Spleen (tissue), 7 donors: ENCODE measurements at regions not wholly inside any gene's neighbourhood (a gene's known extent, or its start where the extent isn't known, plus 50 kb on each side); places are given as distances from the start of the nearest gene placed in this dataset.

Experiments
- POLR2A ChIP-seq, 3 donors: fragments of 450-650 bp; IDR thresholded peaks; one replicate each; pipeline ENCODE4 v1.5.1; 2017; ENCODE audit warnings: antibody characterized with exemption in 3 of 3, mild to moderate bottlenecking in 1 of 3
- POLR2AphosphoS5 ChIP-seq, 3 donors: sonication (generic); formaldehyde crosslinking; IDR thresholded peaks; one replicate each; pipeline ENCODE4 v1.5.1; 2017; ENCODE audit warnings: antibody characterized with exemption in 3 of 3
- TF ChIP-seq, protein P1 (sequence below), 11 experiments: fragments of 200-600 bp in 7 of 11; fragments of 450-650 bp in 4 of 11; sonication (generic) in 4 of 11; IDR thresholded peaks in 8 of 11; conservative IDR thresholded peaks in 3 of 11; 1 replicate in 7 of 11; 2 replicates in 4 of 11; pipeline versions ENCODE4 v1.4.0 to v1.8.0; 2016 to 2021; ENCODE audit warnings: antibody characterized with exemption in 11 of 11, inconsistent platforms in 4 of 11, mild to moderate bottlenecking in 1 of 11
- donor health status: DM: no; HTN: no; CAD: no; lungs with moderate emphysema.
- donor health status: DM: no; HTN: no; CAD: no.
- donor health status: DM: no; HTN: no; CAD: no.

DNA sequence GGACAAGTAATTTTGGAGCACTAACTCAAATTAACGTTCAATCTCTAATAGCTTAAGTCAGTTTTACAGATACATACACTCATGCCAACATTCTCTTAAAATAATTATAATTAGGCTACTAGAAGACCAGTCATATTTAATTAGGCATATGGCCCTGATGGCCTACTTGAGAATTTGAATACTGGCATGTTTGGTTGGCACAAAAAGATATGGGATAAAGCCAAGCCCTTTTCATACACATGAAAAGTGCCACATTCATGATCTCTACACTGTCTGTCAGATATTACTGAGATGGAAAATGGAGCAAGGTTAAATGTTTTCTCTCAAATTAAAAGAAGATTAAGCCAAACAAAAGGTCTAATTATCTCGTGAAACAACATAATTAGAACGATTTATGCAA, 1091.0 kb downstream of the C4orf33 start:
- TF ChIP-seq, protein P1, sequence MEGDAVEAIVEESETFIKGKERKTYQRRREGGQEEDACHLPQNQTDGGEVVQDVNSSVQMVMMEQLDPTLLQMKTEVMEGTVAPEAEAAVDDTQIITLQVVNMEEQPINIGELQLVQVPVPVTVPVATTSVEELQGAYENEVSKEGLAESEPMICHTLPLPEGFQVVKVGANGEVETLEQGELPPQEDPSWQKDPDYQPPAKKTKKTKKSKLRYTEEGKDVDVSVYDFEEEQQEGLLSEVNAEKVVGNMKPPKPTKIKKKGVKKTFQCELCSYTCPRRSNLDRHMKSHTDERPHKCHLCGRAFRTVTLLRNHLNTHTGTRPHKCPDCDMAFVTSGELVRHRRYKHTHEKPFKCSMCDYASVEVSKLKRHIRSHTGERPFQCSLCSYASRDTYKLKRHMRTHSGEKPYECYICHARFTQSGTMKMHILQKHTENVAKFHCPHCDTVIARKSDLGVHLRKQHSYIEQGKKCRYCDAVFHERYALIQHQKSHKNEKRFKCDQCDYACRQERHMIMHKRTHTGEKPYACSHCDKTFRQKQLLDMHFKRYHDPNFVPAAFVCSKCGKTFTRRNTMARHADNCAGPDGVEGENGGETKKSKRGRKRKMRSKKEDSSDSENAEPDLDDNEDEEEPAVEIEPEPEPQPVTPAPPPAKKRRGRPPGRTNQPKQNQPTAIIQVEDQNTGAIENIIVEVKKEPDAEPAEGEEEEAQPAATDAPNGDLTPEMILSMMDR (IDR thresholded peaks at IDR 0.05 in 8 of 11, conservative IDR thresholded peaks at IDR 0.05 in 3 of 11): no peak
- no peak for TF ChIP-seq POLR2A (IDR thresholded peaks at IDR 0.05)
- TF ChIP-seq POLR2AphosphoS5 (IDR thresholded peaks at IDR 0.05): no peak
